Ammon's horn (tissue), 1 donor: ENCODE measurements at regions not wholly inside any gene's neighbourhood (a gene's known extent, or its start where the extent isn't known, plus 50 kb on each side); places are given as distances from the start of the nearest gene placed in this dataset.
"Not testable (repeated sequence)": the region's sequence is repeated elsewhere in the genome, so short reads cannot be mapped to it uniquely, and the experiment has no call there.

Source experiments
- DNase-seq: peaks from one replicate; pipeline ENCODE4 v3.0.0-alpha.2; 2016; ENCODE audit warnings: low spot score

DNA sequence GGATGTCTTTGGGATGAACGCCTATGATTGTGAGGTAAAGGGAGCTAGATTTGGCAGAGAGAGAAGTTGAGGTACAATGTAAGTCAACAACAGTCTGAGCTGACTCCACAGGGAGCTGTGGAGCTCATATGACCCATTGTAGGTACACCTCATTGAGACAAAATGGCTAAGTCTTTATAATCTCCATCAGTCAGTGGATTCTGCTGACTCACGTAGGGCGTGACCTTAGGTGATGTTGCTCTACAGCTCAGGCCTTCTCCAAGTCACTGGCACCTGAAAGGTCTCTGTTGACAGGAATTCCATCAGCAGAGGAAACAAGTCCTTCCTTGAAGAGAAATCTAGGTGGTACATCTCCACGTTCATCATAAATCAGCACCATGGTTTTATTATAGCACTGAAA lies 118.2 kb upstream of the PRR16 start:
- no peak for DNase-seq

DNA sequence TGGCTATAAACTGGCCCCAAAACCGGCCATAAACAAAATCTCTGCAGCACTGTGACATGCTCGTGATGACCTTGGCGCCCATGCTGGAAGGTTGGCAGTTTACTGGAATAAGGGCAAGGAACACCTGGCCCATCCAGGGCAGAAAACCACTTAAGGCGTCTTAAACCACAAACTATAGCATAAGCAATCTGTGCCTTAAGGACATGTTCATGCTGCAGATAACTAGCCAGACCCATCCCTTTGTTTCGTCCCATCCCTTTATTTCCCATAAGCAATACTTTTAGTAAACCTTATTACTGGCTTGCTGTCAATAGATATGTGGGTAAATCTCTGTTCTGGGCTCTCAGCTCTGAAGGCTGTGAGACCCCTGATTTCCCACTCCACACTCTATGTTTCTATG lies 113.0 kb upstream of the PRR16 start:
- not testable (repeated sequence) for DNase-seq

DNA sequence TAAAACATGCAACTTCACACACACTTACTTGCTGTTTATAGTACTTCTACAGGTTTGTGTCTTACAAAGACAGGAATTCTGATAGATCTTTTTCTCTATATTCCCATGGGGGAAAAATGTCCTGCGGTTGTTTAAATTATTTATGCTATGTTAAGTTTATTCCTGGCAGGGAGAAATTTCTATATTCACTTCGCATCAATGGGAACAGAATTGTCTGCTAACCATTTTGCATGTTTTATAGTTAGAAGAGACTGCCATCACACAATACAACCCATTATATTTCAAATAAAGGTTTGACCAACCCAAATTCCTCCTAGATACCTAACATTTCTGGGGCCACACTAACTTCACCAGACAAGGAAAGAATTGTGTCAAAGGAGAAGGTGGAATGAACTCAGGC lies 110.0 kb upstream of the PRR16 start:
- no peak for DNase-seq

DNA sequence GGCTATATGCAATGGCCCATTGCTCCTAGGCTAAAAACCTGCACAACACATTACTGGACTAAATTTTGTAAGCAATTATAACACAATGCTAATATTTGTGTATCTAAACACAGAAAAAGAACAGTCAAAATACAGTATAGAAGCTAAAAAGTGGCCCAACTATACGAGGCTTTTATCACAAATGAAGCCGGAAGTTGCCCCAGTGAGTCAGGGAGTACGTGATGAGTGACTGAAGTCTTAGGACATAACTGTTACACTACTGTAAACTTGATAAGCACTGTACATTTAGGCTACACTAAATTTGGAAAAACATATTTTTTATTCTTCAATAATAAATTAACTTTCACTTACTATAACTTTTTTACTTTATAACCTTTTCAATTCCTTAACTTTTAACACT lies 105.2 kb upstream of the PRR16 start:
- DNase-seq, result no peak

DNA sequence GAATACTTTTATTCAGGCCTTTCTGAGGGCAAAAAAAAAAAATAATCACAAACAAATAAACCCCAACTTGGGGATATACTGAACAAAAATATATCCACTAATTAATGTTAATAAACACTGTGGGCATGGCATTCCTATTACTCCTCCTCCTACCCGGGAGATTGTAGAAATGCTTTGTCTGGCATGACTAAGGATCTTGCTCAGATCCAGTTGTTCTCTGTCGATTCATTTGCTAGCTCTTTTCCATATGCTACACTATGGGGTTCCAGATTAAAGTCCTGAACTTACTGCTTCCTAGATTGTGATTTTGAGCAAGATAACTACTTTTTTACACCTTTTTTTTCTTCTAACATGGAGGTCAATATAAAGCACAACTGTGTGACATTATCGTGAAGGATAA lies 102.2 kb upstream of the PRR16 start:
- DNase-seq, result no peak

DNA sequence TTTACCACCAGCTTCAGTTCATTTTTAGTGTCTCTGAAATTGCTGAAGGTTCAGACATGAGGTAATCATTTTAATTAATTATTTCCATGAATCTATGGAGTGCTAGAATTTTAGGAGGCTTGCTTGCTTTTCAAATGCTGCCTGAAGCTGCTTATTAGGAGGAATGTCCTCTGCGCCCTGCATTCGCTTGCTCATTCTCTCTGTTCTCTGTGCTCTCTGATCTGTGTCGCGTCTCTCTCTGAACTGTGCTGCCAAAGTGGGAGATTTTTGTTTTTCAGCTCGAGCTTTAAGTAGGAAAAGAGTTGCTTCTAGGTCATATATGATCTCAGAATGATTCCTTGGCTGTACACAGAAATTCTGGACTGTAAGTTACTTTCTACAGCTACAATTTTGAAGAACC lies 101.7 kb upstream of the PRR16 start:
- DNase-seq, result no peak

DNA sequence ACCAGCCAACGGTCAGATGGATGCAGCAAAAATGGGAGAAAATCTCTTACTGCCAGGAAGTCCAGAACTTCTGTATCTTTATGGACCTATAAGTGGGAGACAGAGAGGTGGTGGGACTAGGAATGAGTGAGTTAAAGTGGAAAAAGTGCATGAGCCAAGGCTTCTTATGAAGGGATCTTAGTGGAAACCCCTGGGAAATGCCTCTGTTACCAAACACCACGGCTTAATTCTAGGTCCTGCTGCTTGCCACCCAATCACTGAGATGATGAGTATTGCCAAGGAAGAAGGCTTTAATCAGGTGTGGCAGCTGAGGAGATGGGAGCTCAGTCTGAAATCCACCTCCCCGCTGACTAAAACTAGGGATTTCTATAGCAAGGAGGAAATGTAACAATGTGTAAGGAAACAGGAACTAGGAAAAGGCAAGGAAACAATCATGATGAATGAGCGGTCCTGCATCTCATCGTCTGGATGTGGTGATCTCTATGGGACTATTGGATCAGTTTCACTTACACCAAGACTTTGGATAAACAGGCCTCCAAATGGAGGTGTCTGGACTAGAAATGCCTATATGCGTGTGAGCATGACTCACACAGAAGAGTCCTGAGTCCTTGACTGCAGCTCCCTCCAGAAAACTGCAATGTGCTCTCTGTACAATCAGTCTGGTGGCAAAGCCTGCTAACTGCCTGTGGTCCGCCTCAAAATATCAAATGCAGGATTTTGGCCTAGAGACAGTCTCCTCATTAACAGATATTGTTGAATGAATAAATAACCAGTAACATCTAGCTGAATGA lies 98.2 kb upstream of the PRR16 start:
- DNase-seq, result no peak

DNA sequence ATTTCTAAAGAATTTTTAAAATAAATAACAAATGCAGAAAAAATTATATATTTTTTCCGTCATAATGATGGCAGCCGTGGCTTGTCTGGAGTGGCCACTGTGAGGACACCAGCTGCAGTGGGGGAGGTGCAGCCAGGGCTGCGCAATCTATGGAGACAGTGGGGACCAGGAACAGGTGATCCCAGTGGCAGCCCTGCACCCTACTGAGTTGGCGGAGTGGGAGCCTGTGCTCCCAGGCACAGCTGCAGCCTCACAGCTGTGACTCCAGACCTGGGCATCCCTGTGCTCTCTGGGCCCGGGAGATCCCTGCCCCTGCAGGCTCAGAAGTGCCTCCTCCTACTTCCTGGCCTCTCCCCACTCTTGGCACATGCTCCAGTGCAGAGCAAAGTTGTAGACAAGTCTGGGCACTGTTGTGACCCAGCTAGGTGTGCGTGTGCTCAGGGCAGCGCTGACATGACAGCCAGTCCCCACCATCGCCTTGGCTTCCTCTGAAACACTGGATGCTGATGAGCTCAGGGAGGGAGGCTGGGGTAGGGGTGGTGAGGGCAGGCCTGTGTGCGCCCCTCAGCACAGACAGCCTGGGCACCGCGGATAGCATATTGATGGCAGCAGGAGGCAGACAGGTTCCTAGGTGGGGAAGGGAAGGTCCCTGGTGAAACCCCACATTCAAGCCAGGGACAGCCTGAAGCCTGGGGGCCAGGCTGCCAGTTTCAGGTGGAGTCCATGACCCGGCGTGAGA lies 96.0 kb upstream of the PRR16 start:
- no peak for DNase-seq

DNA sequence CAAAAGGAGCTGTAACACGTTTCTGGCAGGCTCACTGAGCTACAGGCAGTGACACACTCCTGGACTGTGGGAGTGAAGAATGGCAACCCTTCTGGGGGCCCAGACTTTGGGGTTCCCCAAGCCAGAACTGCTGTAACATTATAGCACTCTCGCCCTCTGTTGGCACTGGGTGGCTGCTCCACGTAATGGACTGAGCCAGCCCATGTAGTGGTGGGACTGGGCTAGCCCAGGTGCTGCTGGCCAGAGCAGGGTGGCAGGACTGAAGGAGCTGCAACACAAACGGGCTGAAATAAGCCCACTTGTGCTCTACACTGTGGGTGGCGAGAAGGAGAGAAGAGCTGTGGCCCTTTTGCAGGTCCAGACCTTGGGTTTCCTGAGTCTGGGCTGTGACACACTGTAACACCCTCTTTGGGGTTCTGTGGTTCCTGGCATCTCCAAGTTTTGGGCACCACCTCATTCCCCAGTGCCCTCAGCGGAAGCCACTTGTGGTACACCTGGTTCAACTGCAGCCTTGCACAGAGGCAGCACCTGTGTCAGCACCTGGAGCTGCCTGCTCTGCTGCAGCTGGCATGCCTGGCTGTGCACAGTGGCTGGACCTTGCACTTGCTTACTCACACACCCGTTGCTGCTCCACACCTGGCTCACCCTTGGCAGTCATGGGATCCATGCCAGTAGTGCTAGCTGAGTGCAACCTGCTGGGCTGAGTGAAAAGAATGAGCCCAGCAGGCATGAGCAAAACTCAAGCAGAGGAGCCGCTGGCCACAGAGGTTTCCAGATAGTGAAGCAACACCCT lies 95.0 kb upstream of the PRR16 start:
- DNase-seq, result no peak

DNA sequence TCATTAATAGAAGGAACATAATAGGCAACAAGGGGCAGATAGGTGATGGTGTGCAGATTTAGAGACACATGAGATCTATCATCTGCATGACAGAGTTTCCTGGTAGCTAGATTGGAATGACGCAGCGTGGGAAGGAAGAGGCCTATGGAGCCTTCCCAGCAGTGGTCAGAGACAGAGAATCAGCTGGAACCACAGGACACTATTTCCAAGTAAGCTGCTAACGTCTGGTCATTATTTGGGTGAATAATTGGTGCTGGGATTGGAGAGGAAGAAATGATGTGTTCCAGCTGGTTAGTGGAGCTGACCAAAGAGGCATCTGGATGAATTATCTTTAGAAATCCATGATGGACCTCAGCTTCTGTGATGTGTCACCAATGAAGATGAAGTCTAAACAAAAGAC lies 91.2 kb upstream of the PRR16 start:
- DNase-seq, result no peak

DNA sequence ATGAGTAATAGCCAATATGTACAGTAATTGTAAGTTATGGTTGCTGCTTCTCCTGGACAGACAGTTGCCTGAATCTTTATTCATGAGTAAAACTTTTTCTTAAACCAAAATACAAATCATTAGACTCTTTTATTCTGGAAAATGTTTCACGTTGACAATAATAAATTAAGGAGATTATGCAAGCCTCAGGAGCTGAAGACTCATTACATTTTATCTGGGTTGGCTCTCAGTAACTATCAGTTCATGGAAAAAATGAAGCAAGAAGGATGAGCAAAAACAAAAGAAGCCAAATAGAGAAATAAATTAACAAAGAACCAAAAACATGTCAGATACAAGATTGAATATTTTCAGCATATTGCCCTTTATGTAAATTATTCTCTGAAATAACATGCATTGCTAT lies 88.9 kb upstream of the PRR16 start:
- DNase-seq, result no peak

DNA sequence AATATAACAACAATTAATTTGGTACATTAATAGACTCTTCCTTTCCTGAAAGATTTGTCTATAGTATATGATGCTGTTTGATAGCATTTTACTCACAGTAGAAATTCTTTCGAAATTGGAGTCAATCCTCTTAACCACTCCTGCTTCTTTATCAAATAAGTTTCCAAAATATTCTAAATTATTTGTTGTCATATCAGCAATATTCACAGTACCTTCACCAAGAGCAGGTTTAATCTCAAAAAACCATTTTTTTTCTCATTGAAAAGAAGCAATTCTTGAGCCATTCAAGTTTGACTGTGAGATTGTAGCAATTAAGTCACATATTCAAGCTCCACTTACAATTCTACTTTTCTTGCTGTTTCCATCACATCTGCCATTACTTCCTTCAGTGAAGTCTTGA lies 83.5 kb upstream of the PRR16 start:
- no peak for DNase-seq

DNA sequence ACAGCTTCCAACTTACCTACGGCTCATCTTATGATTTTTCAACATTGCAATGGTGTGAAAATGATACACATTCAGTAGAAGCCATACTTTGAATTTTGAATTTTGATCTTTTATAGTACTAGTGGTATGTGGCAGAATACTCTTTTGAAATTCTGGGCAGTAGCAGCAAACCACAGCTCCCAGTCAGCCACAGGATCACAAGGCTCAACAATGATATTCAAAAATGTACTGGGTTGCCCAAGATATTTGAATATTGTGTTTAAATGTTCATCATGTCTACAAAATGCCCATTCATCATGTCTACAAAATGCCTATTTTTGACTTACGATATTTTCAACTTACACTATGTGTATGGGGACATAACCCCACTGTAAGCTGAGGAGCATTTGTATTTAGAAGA lies 81.3 kb upstream of the PRR16 start:
- DNase-seq, result no peak

DNA sequence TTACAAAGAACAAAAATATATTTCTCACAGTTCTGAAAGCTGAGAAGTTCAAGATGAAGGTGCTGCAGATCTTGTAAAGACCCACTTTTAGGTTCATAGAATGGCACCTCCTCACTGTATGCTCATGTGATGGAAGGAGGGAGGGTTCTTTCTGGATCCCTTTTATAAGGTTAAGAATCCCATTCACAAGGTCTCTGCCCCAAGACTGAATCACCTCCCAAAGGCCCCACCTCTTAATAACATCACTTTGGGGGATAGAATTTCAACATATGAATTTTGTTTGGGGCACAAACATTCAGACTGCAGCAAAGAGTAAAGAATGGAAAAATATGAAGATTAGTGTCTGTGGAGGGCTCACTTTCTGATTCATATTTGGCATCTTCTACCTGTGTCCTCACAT lies 77.1 kb upstream of the PRR16 start:
- DNase-seq, result no peak

DNA sequence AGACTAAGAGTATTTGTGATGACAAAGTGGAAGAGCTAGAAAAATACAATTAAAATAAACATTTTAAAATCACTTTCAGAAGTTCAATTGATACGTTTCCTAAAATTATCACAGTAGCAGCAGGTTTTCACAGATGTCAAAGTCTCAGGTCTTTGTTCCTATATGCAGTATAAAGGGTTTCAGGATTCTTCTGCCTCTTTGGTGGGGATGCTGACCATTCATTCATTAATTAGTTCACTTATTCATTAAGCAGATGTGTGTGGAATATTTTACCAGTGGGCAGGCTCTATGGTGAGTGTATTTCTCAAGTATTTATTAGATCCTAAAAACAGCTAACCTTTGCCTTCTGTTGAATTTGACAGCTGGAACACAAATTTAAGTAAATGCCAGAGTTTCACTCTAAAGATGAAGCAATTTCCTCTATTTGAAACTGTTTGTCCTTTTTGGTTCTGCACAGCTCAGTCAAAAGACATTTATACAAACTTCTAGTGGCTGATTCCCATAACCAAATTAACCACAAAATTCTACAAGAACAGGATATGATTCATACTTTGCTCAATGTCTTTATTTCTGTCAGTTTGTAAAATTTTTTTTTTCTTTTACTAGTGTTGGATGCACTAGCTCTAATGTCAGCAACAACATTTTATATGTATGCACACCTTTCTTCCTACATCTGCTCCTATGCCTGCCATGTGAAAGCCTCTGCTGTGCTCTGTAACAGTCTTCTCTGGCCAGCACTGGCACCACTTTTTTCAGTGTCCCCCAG lies 75.9 kb upstream of the PRR16 start:
- DNase-seq, result no peak

DNA sequence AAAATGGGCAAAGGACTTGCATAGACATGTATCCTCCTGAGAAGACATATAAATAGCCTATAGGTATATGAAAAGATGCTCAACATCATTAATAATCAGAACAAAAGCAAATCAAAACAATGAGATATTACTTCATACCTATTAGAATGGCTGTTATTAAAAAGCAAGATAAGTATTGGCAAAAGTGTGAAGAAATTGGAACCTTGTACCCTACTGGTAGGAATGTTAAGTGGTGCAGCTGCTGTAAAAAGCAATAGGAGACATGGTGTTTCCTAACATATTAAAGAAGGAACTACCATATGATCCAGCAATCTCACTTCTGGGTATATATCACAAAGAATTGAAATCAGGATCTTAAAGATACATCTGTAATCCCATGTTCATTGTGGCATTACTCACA lies 69.8 kb upstream of the PRR16 start:
- DNase-seq, result no peak

DNA sequence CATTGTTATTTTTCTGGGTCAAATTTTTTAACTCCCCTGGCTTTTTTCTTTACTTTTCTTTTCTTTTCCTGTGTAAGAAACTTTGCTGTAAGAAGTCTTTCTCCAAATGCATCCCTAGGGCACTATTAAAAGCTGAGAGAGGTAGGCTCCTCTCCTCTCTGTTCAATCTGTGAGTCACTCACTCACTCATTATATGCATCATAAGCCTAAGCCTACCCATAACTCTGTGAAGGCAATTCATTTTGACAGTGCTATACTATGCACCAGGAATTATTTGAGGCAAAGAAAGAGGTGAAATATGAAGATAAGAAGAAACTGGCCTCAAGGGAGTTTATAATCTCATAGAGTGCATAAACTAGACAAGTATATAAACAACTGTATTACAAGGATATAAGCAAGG lies 67.9 kb upstream of the PRR16 start:
- DNase-seq, result no peak

DNA sequence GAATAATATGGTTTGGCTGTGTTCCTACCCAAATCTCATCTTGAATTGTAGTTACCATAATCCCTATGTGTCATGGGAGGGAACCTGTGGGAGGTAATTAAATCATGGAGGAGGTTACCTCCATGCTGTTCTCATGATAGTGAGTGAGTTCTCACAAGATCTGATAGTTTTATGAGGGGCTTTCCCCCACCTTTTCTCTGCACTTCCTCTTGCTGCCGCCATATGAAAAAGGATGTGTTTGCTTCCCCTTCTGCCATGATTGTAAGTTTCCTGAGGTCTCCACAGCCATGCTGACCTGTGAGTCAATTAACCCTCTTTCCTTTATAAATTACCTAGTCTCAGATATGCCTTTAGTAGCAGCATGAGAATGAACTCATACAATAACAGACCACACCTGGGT lies 63.7 kb upstream of the PRR16 start:
- no peak for DNase-seq

DNA sequence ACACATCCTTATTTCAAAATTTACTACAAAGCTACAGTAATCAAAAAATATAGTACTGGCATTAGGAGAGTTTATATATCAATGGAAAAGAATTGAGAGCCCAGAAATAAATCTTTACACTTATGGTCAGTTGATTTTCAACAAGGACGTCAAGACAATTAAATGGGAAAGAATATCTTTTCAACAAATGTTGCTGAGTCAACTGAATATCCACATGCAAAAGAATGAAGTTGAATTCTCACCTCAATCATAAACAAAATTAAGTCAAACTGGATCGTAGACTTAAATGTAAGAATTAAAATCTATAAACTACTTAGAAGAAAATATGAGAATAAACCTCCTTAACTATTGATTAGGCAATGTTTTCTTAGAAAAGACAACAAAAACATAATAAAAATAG lies 61.5 kb upstream of the PRR16 start:
- DNase-seq, result no peak

DNA sequence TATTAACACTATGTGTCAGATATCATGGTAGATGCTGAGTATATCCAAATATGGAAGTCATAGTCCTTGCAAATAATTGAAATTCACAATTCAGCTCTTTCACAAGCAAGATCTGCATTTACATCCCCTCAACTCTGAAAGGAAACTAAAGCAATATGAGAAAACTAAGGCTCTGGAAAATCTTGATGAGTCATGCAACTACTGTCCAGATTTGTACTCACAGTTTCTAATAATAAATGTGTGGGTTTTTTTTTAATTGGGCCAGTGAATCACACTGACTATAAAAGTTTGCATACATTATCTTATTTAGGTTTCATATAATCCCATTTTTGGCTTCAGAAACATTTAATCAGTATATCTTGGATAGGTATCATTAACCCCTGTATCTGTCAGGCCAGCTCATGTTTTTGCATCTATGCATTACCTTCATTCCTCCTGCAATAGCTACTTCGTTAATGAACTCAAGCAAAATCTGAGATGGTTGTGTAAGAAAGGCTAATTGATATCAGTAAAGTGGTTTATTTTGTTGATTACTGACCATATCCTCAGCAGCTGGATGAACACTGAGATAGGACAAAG lies 58.7 kb upstream of the PRR16 start:
- DNase-seq, result no peak

DNA sequence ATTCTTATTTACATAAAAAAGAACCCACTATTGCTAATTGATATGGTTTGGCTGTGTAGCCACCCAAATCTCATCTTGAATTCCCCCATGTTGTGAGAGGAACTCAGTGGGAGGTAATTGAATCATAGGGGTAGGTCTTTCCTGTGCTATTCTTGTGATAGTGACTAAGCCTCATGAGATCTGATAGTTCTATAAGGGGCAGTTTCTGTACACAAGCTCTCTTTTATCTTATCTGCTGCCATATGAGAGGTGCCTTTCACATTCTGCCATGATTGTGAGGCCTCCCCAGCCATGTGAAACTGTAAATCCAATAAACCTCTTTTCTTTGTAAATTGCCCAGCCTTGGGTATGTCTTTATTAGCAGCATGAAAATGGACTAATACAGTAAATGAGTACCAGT lies 58.2 kb upstream of the PRR16 start:
- no peak for DNase-seq

DNA sequence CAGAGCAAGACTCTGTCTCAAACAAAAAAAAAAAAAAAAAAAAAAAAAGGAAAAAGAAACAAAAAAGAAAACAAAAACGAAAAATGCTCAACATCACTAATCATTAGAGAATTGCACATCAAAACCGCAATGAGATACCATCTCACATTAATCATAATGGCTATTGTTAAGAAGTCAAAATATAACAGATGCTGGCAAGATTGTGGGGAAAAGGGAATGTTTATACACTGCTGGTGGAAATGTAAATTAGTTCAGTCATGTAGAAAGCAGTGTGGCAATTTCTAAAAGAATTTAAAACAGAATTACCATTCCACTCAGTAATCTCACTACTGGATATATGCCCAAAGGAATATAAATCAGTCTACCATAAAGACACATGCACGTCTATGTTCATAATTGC lies 50.4 kb upstream of the PRR16 start:
- no peak for DNase-seq
